ENCODE measurements at regions not wholly inside any gene's neighbourhood (a gene's known extent, or its start where the extent isn't known, plus 50 kb on each side); places are given as distances from the start of the nearest gene placed in this dataset.

DNA sequence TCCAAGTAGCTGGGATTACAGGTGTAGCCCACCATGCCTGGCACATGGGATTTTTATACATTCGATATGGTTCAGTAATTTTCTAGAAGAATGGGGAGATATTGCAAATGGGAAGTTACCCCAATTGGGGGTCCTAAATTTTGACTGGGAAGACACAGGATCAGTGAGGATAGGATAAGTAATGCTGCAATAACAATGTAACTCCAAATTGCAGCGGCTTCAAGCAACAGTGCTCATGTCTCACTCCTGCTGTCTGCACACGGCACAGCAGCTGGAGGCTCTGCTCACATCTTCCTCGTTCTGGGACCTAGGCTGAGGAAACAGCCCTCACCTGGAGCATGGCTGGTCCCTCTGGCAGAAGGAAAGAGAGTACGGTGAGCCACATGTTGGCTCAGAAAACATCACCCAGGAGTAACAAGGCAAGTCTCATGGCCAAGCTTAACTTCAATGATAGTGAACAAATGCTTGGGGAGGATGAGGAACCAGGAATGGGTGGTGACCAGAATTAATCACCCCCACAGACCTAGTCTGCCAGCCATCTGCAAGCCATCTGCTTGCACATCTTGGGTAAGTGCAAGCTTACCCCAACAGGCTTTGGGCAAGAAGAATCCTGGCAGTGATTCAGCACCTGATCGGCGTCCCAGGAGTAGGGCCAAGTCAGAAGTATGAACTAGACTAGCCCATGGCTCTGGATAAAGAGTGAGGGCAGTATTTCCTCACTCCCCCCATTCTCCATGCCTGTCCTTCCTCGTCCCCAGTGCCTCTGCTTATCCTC lies 229.2 kb downstream of the COPRS start:
- TF ChIP-seq CTCF (IDR thresholded peaks at IDR 0.05 in 4 of 5, conservative IDR thresholded peaks at IDR 0.05 in 1 of 5) (no peak), POLR2A (IDR thresholded peaks at IDR 0.05) (no peak)

Measured in gastrocnemius medialis (tissue), 4 donors.